IMR-90 (cell line): ENCODE measurements at regions not wholly inside any gene's neighbourhood (a gene's known extent, or its start where the extent isn't known, plus 50 kb on each side); places are given as distances from the start of the nearest gene placed in this dataset.

Experiments used
- ATAC-seq: fragments of 200-7000 bp; cut with Tn5 transposase; 2 replicates; pipeline ENCODE4 v1.9.1; 2020; ENCODE audit warnings: low read depth, mild to moderate bottlenecking, moderate library complexity
- BruUV-seq: library from RNA; stranded (reverse); fragments of 400-500 nt; replicated peaks from 2 replicates; lab custom pipeline; 2021; lab: Mats Ljungman, UMichigan
- CTCF ChIA-PET: fragments of 300-600 bp; formaldehyde crosslinking; extraction: SDS; loops from one replicate; lab custom pipeline; 2021; ENCODE audit warnings: antibody characterized with exemption; lab: Yijun Ruan, JAX
- POLR2A ChIA-PET: fragments of 300-600 bp; sonication (Branson Sonifier 250); formaldehyde crosslinking; loops from one replicate; lab custom pipeline; 2022; ENCODE audit warnings: antibody characterized with exemption; ENCODE audit not compliant: unreplicated experiment; lab: Charles Lee
- DNase-seq: peaks from one replicate; pipeline ENCODE4 v3.0.0; 2013
- H2AFZ ChIP-seq: replicated peaks from 2 replicates; pipeline ENCODE3; 2013; ENCODE audit warnings: low read length, mild to moderate bottlenecking; ENCODE audit not compliant: poor library complexity
- H2AK5ac ChIP-seq: 2 replicates; pipeline ENCODE4 v1.6.1; 2013; ENCODE audit warnings: low read depth, low read length, inconsistent platforms
- H2AK9ac ChIP-seq: replicated peaks from 2 replicates; pipeline ENCODE3; 2013; ENCODE audit warnings: mild to moderate bottlenecking, low read depth, low read length, moderate library complexity; ENCODE audit not compliant: poor library complexity
- H2BK120ac ChIP-seq: 2 replicates; pipeline ENCODE4 v1.6.1; 2013; ENCODE audit warnings: low read depth, low read length, inconsistent platforms
- H2BK15ac ChIP-seq: 3 replicates; pipeline ENCODE4 v1.6.1; 2013; ENCODE audit warnings: low read depth, low read length, inconsistent platforms
- H2BK20ac ChIP-seq: 2 replicates; pipeline ENCODE4 v1.6.1; 2013; ENCODE audit warnings: low read depth, mild to moderate bottlenecking, inconsistent platforms, low read length, moderate library complexity
- H2BK5ac ChIP-seq: 2 replicates; pipeline ENCODE4 v1.6.1; 2013; ENCODE audit warnings: mild to moderate bottlenecking, low read depth, low read length, inconsistent platforms; ENCODE audit not compliant: poor library complexity, severe bottlenecking
- H3K14ac ChIP-seq: replicated peaks from 2 replicates; pipeline ENCODE4 v1.6.1; 2013; ENCODE audit warnings: low read depth, low read length, inconsistent platforms
- H3K18ac ChIP-seq: 2 replicates; pipeline ENCODE4 v1.6.1; 2013; ENCODE audit warnings: low read depth, low read length, control low read depth
- H3K23ac ChIP-seq: 2 replicates; pipeline ENCODE4 v1.6.1; 2013; ENCODE audit warnings: low read depth, low read length, inconsistent platforms
- H3K27ac ChIP-seq: 2 replicates; pipeline ENCODE4 v1.5.1; 2013; ENCODE audit warnings: mild to moderate bottlenecking, control low read depth, low read length; ENCODE audit not compliant: insufficient read depth
- H3K27me3 ChIP-seq: 2 replicates; pipeline ENCODE4 v1.6.1; 2013; ENCODE audit warnings: low read length; ENCODE audit not compliant: control insufficient read depth, insufficient read depth
- H3K36me3 ChIP-seq: 2 replicates; pipeline ENCODE4 v1.6.1; 2013; ENCODE audit warnings: low read length, mixed read lengths; ENCODE audit not compliant: control insufficient read depth, insufficient read depth
- H3K4ac ChIP-seq: 2 replicates; pipeline ENCODE4 v1.6.1; 2013; ENCODE audit warnings: low read depth, low read length, inconsistent platforms
- H3K4me1 ChIP-seq: 2 replicates; pipeline ENCODE4 v1.6.1; 2013; ENCODE audit warnings: low read length, mixed read lengths; ENCODE audit not compliant: control insufficient read depth, insufficient read depth
- H3K4me2 ChIP-seq: 2 replicates; pipeline ENCODE4 v1.6.1; 2013; ENCODE audit warnings: low read depth, mild to moderate bottlenecking, control low read depth, low read length, moderate library complexity
- H3K4me3 ChIP-seq: 2 replicates; pipeline ENCODE4 v1.5.1; 2013; ENCODE audit warnings: low read depth, mild to moderate bottlenecking, control low read depth, low read length, moderate library complexity; ENCODE audit not compliant: insufficient read depth
- H3K56ac ChIP-seq: 2 replicates; pipeline ENCODE4 v1.6.1; 2013; ENCODE audit warnings: low read length, inconsistent platforms; ENCODE audit not compliant: insufficient read depth; ENCODE audit errors: extremely low read depth
- H3K79me1 ChIP-seq, 2 experiments: 2 replicates each; pipeline ENCODE4 v1.6.1; 2013; ENCODE audit warnings: low read length in 2 of 2, inconsistent platforms in 1 of 2, low read depth in 1 of 2
- H3K9ac ChIP-seq: 2 replicates; pipeline ENCODE4 v1.6.1; 2013; ENCODE audit warnings: low read depth, low read length, control low read depth
- H3K9me1 ChIP-seq: 2 replicates; pipeline ENCODE4 v1.6.1; 2013; ENCODE audit warnings: low read length, inconsistent platforms; ENCODE audit not compliant: insufficient read depth
- H3K9me3 ChIP-seq: 2 replicates; pipeline ENCODE4 v1.6.1; 2013; ENCODE audit warnings: low read length; ENCODE audit not compliant: control insufficient read depth, insufficient read depth
- H4K20me1 ChIP-seq: 2 replicates; pipeline ENCODE4 v1.6.1; 2013; ENCODE audit warnings: low read length, inconsistent platforms; ENCODE audit not compliant: insufficient read depth
- H4K5ac ChIP-seq: 2 replicates; pipeline ENCODE4 v1.6.1; 2013; ENCODE audit warnings: mild to moderate bottlenecking, low read depth, low read length, control low read depth
- H4K8ac ChIP-seq, 2 experiments: 2 replicates each; pipeline ENCODE4 v1.6.1; 2013; ENCODE audit warnings: low read depth in 2 of 2, low read length in 2 of 2, control low read depth in 1 of 2, inconsistent platforms in 1 of 2
- H4K91ac ChIP-seq: 2 replicates; pipeline ENCODE4 v1.6.1; 2013; ENCODE audit warnings: low read depth, low read length, inconsistent platforms; ENCODE audit not compliant: insufficient read depth
- BHLHE40 ChIP-seq: fragments of 150-350 bp; IDR thresholded peaks from 2 replicates; pipeline ENCODE4 v1.6.1; 2016; ENCODE audit warnings: mild to moderate bottlenecking, low read depth, low read length
- CEBPB ChIP-seq: IDR thresholded peaks from 2 replicates; pipeline ENCODE4 v1.6.1; 2012; ENCODE audit warnings: low read depth, low read length, improper control_type of control experiment
- CHD1 ChIP-seq: IDR thresholded peaks from 2 replicates; pipeline ENCODE4 v1.6.1; 2012; ENCODE audit warnings: low read depth, low read length, improper control_type of control experiment
- FOS ChIP-seq: fragments of 150-350 bp; IDR thresholded peaks from 2 replicates; pipeline ENCODE4 v1.6.1; 2016; ENCODE audit warnings: low read depth, low read length
- MAFK ChIP-seq: IDR thresholded peaks from 2 replicates; pipeline ENCODE4 v1.6.1; 2012; ENCODE audit warnings: low read depth, low read length, improper control_type of control experiment
- MAZ ChIP-seq: IDR thresholded peaks from 2 replicates; pipeline ENCODE4 v1.6.1; 2012; ENCODE audit warnings: low read depth, mild to moderate bottlenecking, low read length, improper control_type of control experiment, moderate library complexity, borderline replicate concordance
- MXI1 ChIP-seq: IDR thresholded peaks from 2 replicates; pipeline ENCODE4 v1.6.1; 2012; ENCODE audit warnings: low read depth, mild to moderate bottlenecking, low read length, moderate library complexity, borderline replicate concordance
- NFE2L2 ChIP-seq: fragments of 150-350 bp; IDR thresholded peaks from 2 replicates; pipeline ENCODE4 v1.6.1; 2016; ENCODE audit warnings: low read depth, mild to moderate bottlenecking, low read length
- POLR2A ChIP-seq: IDR thresholded peaks from 2 replicates; pipeline ENCODE4 v1.6.1; 2012; ENCODE audit warnings: mild to moderate bottlenecking, low read depth, low read length
- RAD21 ChIP-seq: IDR thresholded peaks from 2 replicates; pipeline ENCODE4 v1.6.1; 2012; ENCODE audit warnings: low read length, improper control_type of control experiment
- RCOR1 ChIP-seq: IDR thresholded peaks from 2 replicates; pipeline ENCODE4 v1.6.1; 2012; ENCODE audit warnings: mild to moderate bottlenecking, low read length, improper control_type of control experiment; ENCODE audit not compliant: insufficient replicate concordance
- RFX5 ChIP-seq: IDR thresholded peaks from 2 replicates; pipeline ENCODE4 v1.8.0; 2012; ENCODE audit warnings: low read depth, mild to moderate bottlenecking, low read length, moderate library complexity
- SMC3 ChIP-seq: fragments of 150-350 bp; IDR thresholded peaks from 2 replicates; pipeline ENCODE4 v1.6.1; 2016; ENCODE audit warnings: low read depth, mild to moderate bottlenecking, antibody characterized with exemption, low read length, moderate library complexity
- WGBS, 2 experiments: methylation state at CpG; one replicate each; pipeline versions ENCODE4 v1.1.5 to v1.1.7; 2013; ENCODE audit warnings: missing lambda C conversion rate in 2 of 2; ENCODE audit not compliant: insufficient read length in 1 of 2; ENCODE audit errors: extremely low coverage in 2 of 2; 5-methylcytosine and 5-hydroxymethylcytosine counted together
- dilution Hi-C: fragments of 300-500 bp; cut with HindIII; formaldehyde crosslinking; loops from one replicate; pipeline ENCODE4 v1.14.3; 2018; ENCODE audit warnings: low sequenced_read_pairs; ENCODE audit not compliant: unreplicated experiment
- in situ Hi-C: fragments of 300-500 bp; cut with MboI; formaldehyde crosslinking; loops from 3 replicates; pipeline ENCODE4 v1.14.3; 2019; ENCODE audit warnings: low sequenced_read_pairs, inconsistent platforms, mixed read lengths
- intact Hi-C: fragments of 100-400 bp; cut with micrococcal nuclease; formaldehyde crosslinking; loops from 2 replicates; pipeline ENCODE4 v1.10.0; 2022
- TF ChIP-seq, protein P1 (sequence below): fragments of 150-350 bp; IDR thresholded peaks from 2 replicates; pipeline ENCODE4 v1.6.1; 2016; ENCODE audit warnings: low read depth, mild to moderate bottlenecking, low read length, moderate library complexity, borderline replicate concordance
- TF ChIP-seq, protein P2 (sequence below): conservative IDR thresholded peaks from 2 replicates; pipeline ENCODE4 v1.5.1; 2012; ENCODE audit warnings: mild to moderate bottlenecking, low read depth, low read length, improper control_type of control experiment
- TF ChIP-seq, protein P3 (sequence below): fragments of 150-350 bp; IDR thresholded peaks from 2 replicates; pipeline ENCODE4 v1.6.1; 2017; ENCODE audit warnings: mild to moderate bottlenecking, antibody characterized with exemption, low read length, low read depth

DNA sequence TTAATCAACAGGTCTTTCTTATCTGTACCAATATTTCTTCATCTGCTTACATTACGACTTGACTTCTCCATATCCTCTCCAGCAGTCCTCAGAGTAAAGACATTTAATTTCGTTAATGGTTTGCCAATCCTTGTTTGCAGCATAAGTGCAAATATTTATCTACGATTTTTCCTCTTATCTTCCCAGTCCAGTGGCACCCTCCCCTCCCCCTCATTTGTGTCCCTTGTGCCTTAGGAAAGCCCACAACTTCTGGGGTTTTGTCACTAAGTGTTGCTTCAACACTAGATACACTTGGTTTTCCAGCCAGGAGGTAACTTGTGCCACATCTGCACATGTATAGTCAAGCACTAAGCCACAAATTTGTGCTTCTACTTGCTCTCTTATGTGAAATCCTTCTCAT is 327.2 kb downstream of the CBLN4 start:
- no peak overlapping the region for H2BK15ac ChIP-seq
- H3K23ac ChIP-seq: no peak overlapping the region
- no peak overlapping the region for H2BK5ac ChIP-seq
- no peaks in the 10 kb centered on the region for H3K9me1 ChIP-seq
- dilution Hi-C loops (no loop called here), in situ Hi-C loops (no loop called here), intact Hi-C loops (no loop called here)
- no peak for DNase-seq
- H3K79me1 ChIP-seq: no peaks in the 10 kb centered on the region
- H3K27ac ChIP-seq: no peak overlapping the region
- H3K4me3 ChIP-seq: no peak overlapping the region
- 0% methylated on average over 2 of the region's 3 CpGs; no CpG with 5 or more reads in 1 of the 2 experiments for WGBS, 2 experiments
- no peak for ATAC-seq
- H3K4me1 ChIP-seq: no peaks in the 10 kb centered on the region
- TF ChIP-seq RFX5 (no peak), RCOR1 (no peak), MAFK (no peak), MAZ (no peak), FOS (no peak), POLR2A (no peak), CHD1 (no peak), MXI1 (no peak), BHLHE40 (no peak), RAD21 (no peak), NFE2L2 (no peak), CEBPB (no peak), SMC3 (no peak)
- TF ChIP-seq, protein P1, sequence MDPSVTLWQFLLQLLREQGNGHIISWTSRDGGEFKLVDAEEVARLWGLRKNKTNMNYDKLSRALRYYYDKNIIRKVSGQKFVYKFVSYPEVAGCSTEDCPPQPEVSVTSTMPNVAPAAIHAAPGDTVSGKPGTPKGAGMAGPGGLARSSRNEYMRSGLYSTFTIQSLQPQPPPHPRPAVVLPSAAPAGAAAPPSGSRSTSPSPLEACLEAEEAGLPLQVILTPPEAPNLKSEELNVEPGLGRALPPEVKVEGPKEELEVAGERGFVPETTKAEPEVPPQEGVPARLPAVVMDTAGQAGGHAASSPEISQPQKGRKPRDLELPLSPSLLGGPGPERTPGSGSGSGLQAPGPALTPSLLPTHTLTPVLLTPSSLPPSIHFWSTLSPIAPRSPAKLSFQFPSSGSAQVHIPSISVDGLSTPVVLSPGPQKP: no peak
- TF ChIP-seq, protein P2, sequence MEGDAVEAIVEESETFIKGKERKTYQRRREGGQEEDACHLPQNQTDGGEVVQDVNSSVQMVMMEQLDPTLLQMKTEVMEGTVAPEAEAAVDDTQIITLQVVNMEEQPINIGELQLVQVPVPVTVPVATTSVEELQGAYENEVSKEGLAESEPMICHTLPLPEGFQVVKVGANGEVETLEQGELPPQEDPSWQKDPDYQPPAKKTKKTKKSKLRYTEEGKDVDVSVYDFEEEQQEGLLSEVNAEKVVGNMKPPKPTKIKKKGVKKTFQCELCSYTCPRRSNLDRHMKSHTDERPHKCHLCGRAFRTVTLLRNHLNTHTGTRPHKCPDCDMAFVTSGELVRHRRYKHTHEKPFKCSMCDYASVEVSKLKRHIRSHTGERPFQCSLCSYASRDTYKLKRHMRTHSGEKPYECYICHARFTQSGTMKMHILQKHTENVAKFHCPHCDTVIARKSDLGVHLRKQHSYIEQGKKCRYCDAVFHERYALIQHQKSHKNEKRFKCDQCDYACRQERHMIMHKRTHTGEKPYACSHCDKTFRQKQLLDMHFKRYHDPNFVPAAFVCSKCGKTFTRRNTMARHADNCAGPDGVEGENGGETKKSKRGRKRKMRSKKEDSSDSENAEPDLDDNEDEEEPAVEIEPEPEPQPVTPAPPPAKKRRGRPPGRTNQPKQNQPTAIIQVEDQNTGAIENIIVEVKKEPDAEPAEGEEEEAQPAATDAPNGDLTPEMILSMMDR: no peak
- TF ChIP-seq, protein P3, sequence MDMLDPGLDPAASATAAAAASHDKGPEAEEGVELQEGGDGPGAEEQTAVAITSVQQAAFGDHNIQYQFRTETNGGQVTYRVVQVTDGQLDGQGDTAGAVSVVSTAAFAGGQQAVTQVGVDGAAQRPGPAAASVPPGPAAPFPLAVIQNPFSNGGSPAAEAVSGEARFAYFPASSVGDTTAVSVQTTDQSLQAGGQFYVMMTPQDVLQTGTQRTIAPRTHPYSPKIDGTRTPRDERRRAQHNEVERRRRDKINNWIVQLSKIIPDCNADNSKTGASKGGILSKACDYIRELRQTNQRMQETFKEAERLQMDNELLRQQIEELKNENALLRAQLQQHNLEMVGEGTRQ: no peak
- no peak overlapping the region for H4K5ac ChIP-seq
- CTCF ChIA-PET: no interaction called here
- no peak overlapping the region for H3K18ac ChIP-seq
- peaks cover 6% of the 10 kb centered on the region; the same call in 1 of the 2 replicates for H3K9me3 ChIP-seq
- no peaks in the 10 kb centered on the region for H3K27me3 ChIP-seq
- no peak overlapping the region for H3K9ac ChIP-seq
- H2BK120ac ChIP-seq: no peak overlapping the region
- H3K4me2 ChIP-seq: no peak overlapping the region
- no peak overlapping the region for H3K4ac ChIP-seq
- H4K20me1 ChIP-seq: no peaks in the 10 kb centered on the region
- no peak overlapping the region for H2AFZ ChIP-seq
- no peak overlapping the region for H3K14ac ChIP-seq
- H3K36me3 ChIP-seq: no peaks in the 10 kb centered on the region
- no peak overlapping the region for H2AK5ac ChIP-seq
- POLR2A ChIA-PET: no interaction called here
- no peak overlapping the region for H2AK9ac ChIP-seq
- no peak overlapping the region for H2BK20ac ChIP-seq
- H4K8ac ChIP-seq: no peak overlapping the region
- BruUV-seq: no TSS peak
- H3K56ac ChIP-seq: no peak overlapping the region
- no peak overlapping the region for H4K91ac ChIP-seq
